ENCODE measurements at regions not wholly inside any gene's neighbourhood (a gene's known extent, or its start where the extent isn't known, plus 50 kb on each side); places are given as distances from the start of the nearest gene placed in this dataset.

- no peaks in the 10 kb centered on the region for H3K36me3 ChIP-seq (ENCODE audit: insufficient read depth in 1 of 2, low read depth in 1 of 2)
- no peaks in the 10 kb centered on the region for H3K9me3 ChIP-seq
- H3K27ac ChIP-seq, result no peak overlapping the region
- H3K4me3 ChIP-seq, result no peak overlapping the region
- H3K4me1 ChIP-seq, result no peaks in the 10 kb centered on the region
- H3K27me3 ChIP-seq (ENCODE audit: insufficient read depth in 3 of 3, low read length in 2 of 3), result no peaks in the 10 kb centered on the region
- ATAC-seq, result no peak
- no peak for TF ChIP-seq CTCF (IDR thresholded peaks at IDR 0.05)
- 48 to 62% (median 51%) methylated on average over 1 of the region's 1 CpG for WGBS, 3 donors
- intact Hi-C loops (cut with DNase I), result no loop called here
- DNase-seq, result no peak
These were observed 179.6 kb downstream of the BARD1 start for GRCh38 chr2:214629875-214630274.

Data from psoas muscle (tissue), 7 donors.